ENCODE measurements at regions not wholly inside any gene's neighbourhood (a gene's known extent, or its start where the extent isn't known, plus 50 kb on each side); places are given as distances from the start of the nearest gene placed in this dataset.

DNA sequence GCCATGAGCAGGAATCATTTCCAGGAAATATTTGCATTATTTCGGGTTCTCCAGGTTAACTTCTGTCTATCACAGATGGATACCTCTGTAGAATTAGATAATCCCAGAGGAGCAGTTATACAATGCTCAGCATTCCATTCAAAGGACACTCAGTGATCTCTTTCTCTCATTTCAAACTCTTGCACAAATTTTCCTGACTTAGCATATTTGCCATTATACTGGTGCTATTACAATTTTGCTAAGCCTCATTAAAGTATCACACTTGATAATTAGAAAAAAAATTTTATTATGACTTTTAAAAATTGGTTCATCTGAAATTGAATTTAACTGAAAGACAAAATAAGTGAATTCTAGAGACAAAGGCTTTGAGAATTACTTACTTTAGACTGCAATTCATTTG lies 469.0 kb downstream of the EPHA3 start:
- TF ChIP-seq, protein P1, sequence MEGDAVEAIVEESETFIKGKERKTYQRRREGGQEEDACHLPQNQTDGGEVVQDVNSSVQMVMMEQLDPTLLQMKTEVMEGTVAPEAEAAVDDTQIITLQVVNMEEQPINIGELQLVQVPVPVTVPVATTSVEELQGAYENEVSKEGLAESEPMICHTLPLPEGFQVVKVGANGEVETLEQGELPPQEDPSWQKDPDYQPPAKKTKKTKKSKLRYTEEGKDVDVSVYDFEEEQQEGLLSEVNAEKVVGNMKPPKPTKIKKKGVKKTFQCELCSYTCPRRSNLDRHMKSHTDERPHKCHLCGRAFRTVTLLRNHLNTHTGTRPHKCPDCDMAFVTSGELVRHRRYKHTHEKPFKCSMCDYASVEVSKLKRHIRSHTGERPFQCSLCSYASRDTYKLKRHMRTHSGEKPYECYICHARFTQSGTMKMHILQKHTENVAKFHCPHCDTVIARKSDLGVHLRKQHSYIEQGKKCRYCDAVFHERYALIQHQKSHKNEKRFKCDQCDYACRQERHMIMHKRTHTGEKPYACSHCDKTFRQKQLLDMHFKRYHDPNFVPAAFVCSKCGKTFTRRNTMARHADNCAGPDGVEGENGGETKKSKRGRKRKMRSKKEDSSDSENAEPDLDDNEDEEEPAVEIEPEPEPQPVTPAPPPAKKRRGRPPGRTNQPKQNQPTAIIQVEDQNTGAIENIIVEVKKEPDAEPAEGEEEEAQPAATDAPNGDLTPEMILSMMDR (IDR thresholded peaks at IDR 0.05), result no peak
- TF ChIP-seq POLR2A (IDR thresholded peaks at IDR 0.05), result no peak
